ENCODE measurements at regions not wholly inside any gene's neighbourhood (a gene's known extent, or its start where the extent isn't known, plus 50 kb on each side); places are given as distances from the start of the nearest gene placed in this dataset.

DNA sequence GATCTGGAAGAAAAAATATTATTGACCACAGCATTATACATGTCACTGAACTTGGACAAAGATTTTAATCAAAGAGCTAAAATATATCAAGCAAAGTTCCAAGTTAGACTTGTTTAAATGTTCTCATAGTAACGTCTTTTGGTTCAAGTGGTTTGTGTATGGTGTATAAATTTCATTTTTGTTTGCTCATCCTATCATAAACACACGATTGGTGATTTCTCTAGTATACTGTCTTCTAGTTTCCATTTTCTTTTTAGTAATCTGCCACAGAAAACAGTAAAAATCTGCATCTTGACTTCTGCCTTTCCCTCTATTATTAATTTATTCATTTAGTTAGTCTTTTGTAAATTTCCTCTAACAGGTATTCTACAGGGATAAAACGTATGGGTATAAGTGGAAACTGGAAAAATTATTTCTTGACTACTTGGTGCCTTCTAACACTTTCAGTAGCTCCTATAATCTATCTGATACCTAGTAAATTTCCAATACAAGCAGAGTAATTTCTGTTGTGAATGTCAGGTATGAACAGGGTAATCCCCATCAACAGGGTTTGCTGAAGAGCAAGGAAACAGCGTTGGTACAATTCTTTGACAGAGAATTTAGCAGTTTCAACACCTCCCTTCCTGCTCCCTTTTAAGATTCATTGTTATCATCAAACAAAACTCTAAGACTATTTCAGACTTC is 268.0 kb downstream of the PTPRC start:
- no peak overlapping the region for H3K4me3 ChIP-seq
- H3K4me1 ChIP-seq: no peaks in the 10 kb centered on the region
- H3K36me3 ChIP-seq: no peaks in the 10 kb centered on the region
- no peaks in the 10 kb centered on the region for H3K27me3 ChIP-seq
- no peak for DNase-seq
- 58 to 66% methylated on average over 4 of the region's 4 CpGs for WGBS, 2 donors
- intact Hi-C loops (cut with DNase I): no loop called here
- no peak overlapping the region for H3K27ac ChIP-seq
- TF ChIP-seq POLR2AphosphoS5 (IDR thresholded peaks at IDR 0.05) (no peak), EP300 (IDR thresholded peaks at IDR 0.05) (no peak), POLR2A (IDR thresholded peaks at IDR 0.05) (no peak)
- TF ChIP-seq, protein P1, sequence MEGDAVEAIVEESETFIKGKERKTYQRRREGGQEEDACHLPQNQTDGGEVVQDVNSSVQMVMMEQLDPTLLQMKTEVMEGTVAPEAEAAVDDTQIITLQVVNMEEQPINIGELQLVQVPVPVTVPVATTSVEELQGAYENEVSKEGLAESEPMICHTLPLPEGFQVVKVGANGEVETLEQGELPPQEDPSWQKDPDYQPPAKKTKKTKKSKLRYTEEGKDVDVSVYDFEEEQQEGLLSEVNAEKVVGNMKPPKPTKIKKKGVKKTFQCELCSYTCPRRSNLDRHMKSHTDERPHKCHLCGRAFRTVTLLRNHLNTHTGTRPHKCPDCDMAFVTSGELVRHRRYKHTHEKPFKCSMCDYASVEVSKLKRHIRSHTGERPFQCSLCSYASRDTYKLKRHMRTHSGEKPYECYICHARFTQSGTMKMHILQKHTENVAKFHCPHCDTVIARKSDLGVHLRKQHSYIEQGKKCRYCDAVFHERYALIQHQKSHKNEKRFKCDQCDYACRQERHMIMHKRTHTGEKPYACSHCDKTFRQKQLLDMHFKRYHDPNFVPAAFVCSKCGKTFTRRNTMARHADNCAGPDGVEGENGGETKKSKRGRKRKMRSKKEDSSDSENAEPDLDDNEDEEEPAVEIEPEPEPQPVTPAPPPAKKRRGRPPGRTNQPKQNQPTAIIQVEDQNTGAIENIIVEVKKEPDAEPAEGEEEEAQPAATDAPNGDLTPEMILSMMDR (IDR thresholded peaks at IDR 0.05): no peak
- H3K9me3 ChIP-seq: no peaks in the 10 kb centered on the region

DNA sequence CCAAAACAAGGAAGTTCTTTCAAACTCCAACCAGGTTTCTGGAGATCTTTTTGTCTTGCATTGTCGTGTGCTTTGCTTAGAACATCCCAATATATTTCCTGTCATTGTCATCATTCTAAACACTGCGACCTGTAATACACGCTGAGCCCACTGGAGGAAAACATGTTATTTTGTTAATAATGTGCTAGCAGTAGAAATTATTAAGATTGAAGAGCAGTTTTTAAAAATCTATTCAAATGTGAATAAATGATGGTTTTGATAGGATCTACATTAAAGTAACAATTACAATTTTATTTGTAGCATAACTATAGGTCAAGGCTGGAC is 268.5 kb downstream of the PTPRC start:
- WGBS, 2 donors: 71 to 85% methylated on average over 3 of the region's 3 CpGs
- H3K27ac ChIP-seq: no peak overlapping the region
- no peaks in the 10 kb centered on the region for H3K4me1 ChIP-seq
- DNase-seq: no peak
- H3K9me3 ChIP-seq: no peaks in the 10 kb centered on the region
- H3K27me3 ChIP-seq: no peaks in the 10 kb centered on the region
- no peaks in the 10 kb centered on the region for H3K36me3 ChIP-seq
- intact Hi-C loops (cut with DNase I): no loop called here
- no peak overlapping the region for H3K4me3 ChIP-seq
- no peak for TF ChIP-seq POLR2A (IDR thresholded peaks at IDR 0.05)
- TF ChIP-seq, protein P1 (IDR thresholded peaks at IDR 0.05): no peak
- TF ChIP-seq EP300 (IDR thresholded peaks at IDR 0.05): no peak
- no peak for TF ChIP-seq POLR2AphosphoS5 (IDR thresholded peaks at IDR 0.05)

DNA sequence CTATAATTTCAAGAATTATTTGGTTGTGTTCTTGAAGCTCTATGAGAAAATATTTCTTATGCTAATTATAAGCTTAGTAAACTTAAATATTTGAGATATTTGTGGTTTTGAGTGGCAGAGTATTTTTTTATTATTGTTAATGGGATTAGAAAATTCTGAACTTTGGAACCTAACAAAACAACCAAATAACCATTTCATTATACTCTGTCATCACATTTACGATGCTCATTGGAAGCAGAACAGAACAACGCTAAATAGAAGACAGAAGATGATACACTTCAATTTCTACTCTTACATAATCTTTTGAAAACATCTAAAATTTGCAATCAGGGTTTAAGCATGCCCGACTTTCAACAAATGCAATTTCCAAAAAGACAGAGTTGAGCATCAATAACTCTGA is 270.2 kb downstream of the PTPRC start:
- no peak for DNase-seq
- Histone ChIP-seq H3K4me3 (no peak overlapping the region), H3K27me3 (no peaks in the 10 kb centered on the region), H3K4me1 (no peaks in the 10 kb centered on the region), H3K27ac (no peak overlapping the region), H3K36me3 (no peaks in the 10 kb centered on the region), H3K9me3 (no peaks in the 10 kb centered on the region)
- TF ChIP-seq, protein P1 (IDR thresholded peaks at IDR 0.05): no peak
- no peak for TF ChIP-seq POLR2AphosphoS5 (IDR thresholded peaks at IDR 0.05)
- no peak for TF ChIP-seq POLR2A (IDR thresholded peaks at IDR 0.05)
- TF ChIP-seq EP300 (IDR thresholded peaks at IDR 0.05): no peak
- 79 to 91% methylated on average over 3 of the region's 3 CpGs for WGBS, 2 donors
- intact Hi-C loops (cut with DNase I): no loop called here

DNA sequence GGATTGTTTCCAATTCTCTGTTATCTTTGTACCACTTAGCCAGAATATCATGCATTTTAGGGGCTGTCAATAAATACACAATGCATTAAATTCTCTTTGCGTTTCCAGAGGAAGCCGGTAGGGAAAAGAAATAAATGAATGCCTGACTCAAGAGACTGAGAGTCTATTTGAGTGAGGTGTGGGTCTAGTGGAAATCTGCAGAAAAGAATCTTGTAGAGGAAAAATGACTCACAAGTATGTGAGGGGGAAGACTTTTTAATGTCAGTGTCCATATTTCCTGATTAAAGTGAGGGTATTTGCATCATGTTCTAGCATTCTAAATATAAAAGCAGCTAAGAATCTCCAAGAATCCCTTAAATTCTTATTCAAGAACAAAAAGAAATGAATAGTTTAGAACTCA is 271.1 kb downstream of the PTPRC start:
- H3K27me3 ChIP-seq: no peaks in the 10 kb centered on the region
- no peaks in the 10 kb centered on the region for H3K36me3 ChIP-seq
- 86 to 92% methylated on average over 2 of the region's 2 CpGs for WGBS, 2 donors
- no peak for DNase-seq
- intact Hi-C loops (cut with DNase I): no loop called here
- TF ChIP-seq POLR2A (IDR thresholded peaks at IDR 0.05): no peak
- TF ChIP-seq EP300 (IDR thresholded peaks at IDR 0.05): no peak
- TF ChIP-seq, protein P1 (IDR thresholded peaks at IDR 0.05): no peak
- no peak for TF ChIP-seq POLR2AphosphoS5 (IDR thresholded peaks at IDR 0.05)
- no peaks in the 10 kb centered on the region for H3K9me3 ChIP-seq
- no peak overlapping the region for H3K4me3 ChIP-seq
- no peaks in the 10 kb centered on the region for H3K4me1 ChIP-seq
- no peak overlapping the region for H3K27ac ChIP-seq

DNA sequence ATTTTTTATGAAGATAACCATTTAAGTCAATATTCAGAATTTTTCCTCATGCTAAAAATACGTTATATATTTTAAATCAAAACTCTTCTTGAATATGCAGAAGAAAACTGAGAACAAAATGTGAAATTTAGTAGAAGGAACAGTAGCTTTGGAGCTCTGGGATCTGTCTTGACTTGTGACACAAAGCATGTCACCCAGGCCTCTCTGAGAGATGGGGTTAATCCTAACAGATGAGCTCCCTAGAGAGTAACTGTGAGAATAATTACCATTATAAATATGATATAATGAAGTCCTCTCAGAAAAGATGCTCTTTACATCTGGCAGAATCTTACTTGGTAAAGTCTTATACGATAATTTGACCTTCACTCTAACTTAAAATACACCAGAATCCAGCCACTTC is 272.0 kb downstream of the PTPRC start:
- no peak for TF ChIP-seq POLR2A (IDR thresholded peaks at IDR 0.05)
- TF ChIP-seq EP300 (IDR thresholded peaks at IDR 0.05): no peak
- no peak for TF ChIP-seq POLR2AphosphoS5 (IDR thresholded peaks at IDR 0.05)
- TF ChIP-seq, protein P1 (IDR thresholded peaks at IDR 0.05): no peak
- intact Hi-C loops (cut with DNase I): no loop called here
- Histone ChIP-seq H3K4me1 (no peaks in the 10 kb centered on the region), H3K27ac (no peak overlapping the region), H3K9me3 (no peaks in the 10 kb centered on the region), H3K36me3 (no peaks in the 10 kb centered on the region), H3K4me3 (no peak overlapping the region), H3K27me3 (no peaks in the 10 kb centered on the region)
- DNase-seq: no peak
- 85 to 88% methylated on average over 2 of the region's 2 CpGs for WGBS, 2 donors

Measured in sigmoid colon (tissue), 6 donors.